ENCODE measurements at regions not wholly inside any gene's neighbourhood (a gene's known extent, or its start where the extent isn't known, plus 50 kb on each side); places are given as distances from the start of the nearest gene placed in this dataset.

GRCh38 chr7:45974540-45975360 lies 53.7 kb upstream of the IGFBP3 start:
- H3K4me2 ChIP-seq: no peak overlapping the region
- DNase-seq (ENCODE audit: low spot score): no peak
- no peaks in the 10 kb centered on the region for H3F3A ChIP-seq (replicated peaks; ENCODE audit: low read depth)
- H3K9me2 ChIP-seq (ENCODE audit: insufficient read depth): no peaks in the 10 kb centered on the region
- Mint-ChIP-seq H3K4me1 (peaks cover 11% of the 10 kb centered on the region), H3K27ac (no peak overlapping the region), H3K9me3 (peaks cover 12% of the 10 kb centered on the region), H3K36me3 (ENCODE audit: low read depth) (peaks cover 3% of the 10 kb centered on the region; the same call in 1 of the 3 replicates), H3K4me3 (no peak overlapping the region), H3K27me3 (ENCODE audit: insufficient read depth, low read depth, poor library complexity) (peaks cover 8% of the 10 kb centered on the region)
- no peak for ATAC-seq
- H3K4me1 ChIP-seq (ENCODE audit: insufficient read depth): peaks cover 4% of the 10 kb centered on the region
- no peaks in the 10 kb centered on the region for H3K27me3 ChIP-seq (ENCODE audit: insufficient read depth)
- no peaks in the 10 kb centered on the region for H4K20me1 ChIP-seq (replicated peaks; ENCODE audit: insufficient read depth)
- H3K36me3 ChIP-seq (ENCODE audit: insufficient read depth): no peaks in the 10 kb centered on the region
- TF ChIP-seq POLR2AphosphoS5 (IDR thresholded peaks at IDR 0.05; ENCODE audit: low read depth) (no peak), EZH2 (IDR thresholded peaks at IDR 0.05; ENCODE audit: low read depth, unreplicated experiment) (no peak), NANOG (IDR thresholded peaks at IDR 0.05; ENCODE audit: borderline replicate concordance) (no peak), CTCF (conservative IDR thresholded peaks at IDR 0.05; ENCODE audit: low read depth in 2 of 2) (no peak), REST (IDR thresholded peaks at IDR 0.05; ENCODE audit: unreplicated experiment) (no peak), CREB1 (CRISPR knock-in tag; IDR thresholded peaks at IDR 0.05; ENCODE audit: low read depth) (no peak), STAT1 (IDR thresholded peaks at IDR 0.05; ENCODE audit: unreplicated experiment) (no peak), ZNF462 (CRISPR knock-in tag; IDR thresholded peaks at IDR 0.05) (no peak), ZNF331 (CRISPR knock-in tag; IDR thresholded peaks at IDR 0.05; ENCODE audit: low read depth) (no peak), ETS1 (IDR thresholded peaks at IDR 0.05) (no peak), JUNB (IDR thresholded peaks at IDR 0.05; ENCODE audit: unreplicated experiment) (no peak), ZNF114 (CRISPR knock-in tag; IDR thresholded peaks at IDR 0.05) (no peak), EZH2phosphoT487 (IDR thresholded peaks at IDR 0.05; ENCODE audit: unreplicated experiment) (no peak)
- H3K27ac ChIP-seq (ENCODE audit: low read depth): no peak overlapping the region
- H3K79me2 ChIP-seq (replicated peaks; ENCODE audit: insufficient read depth): no peaks in the 10 kb centered on the region
- H2AFZ ChIP-seq: no peak overlapping the region
- no peak overlapping the region for H3K4me3 ChIP-seq
